Panc1 (cell line): ENCODE measurements at regions not wholly inside any gene's neighbourhood (a gene's known extent, or its start where the extent isn't known, plus 50 kb on each side); places are given as distances from the start of the nearest gene placed in this dataset.

Source experiments
- POLR2AphosphoS5 ChIP-seq: IDR thresholded peaks from 2 replicates; pipeline ENCODE4 v1.6.1; 2012; ENCODE audit warnings: mild to moderate bottlenecking, low read depth, low read length, moderate library complexity
- REST ChIP-seq, 2 experiments: IDR thresholded peaks; 2 replicates each; pipeline ENCODE4 v1.6.1; 2011 to 2012; ENCODE audit warnings: low read depth in 2 of 2, control low read depth in 1 of 2, low read length in 1 of 2, mild to moderate bottlenecking in 1 of 2, moderate library complexity in 1 of 2; ENCODE audit not compliant: insufficient read depth in 1 of 2
- SIN3A ChIP-seq: IDR thresholded peaks from 2 replicates; pipeline ENCODE4 v1.6.1; 2012; ENCODE audit warnings: low read depth, mild to moderate bottlenecking, low read length, moderate library complexity, borderline replicate concordance; ENCODE audit not compliant: insufficient read depth
- TCF7L2 ChIP-seq: IDR thresholded peaks from 2 replicates; pipeline ENCODE4 v1.6.1; 2011; ENCODE audit warnings: mild to moderate bottlenecking, low read depth, low read length, inconsistent platforms
- TF ChIP-seq, protein P1 (sequence below): fragments of 450-650 bp; IDR thresholded peaks from 2 replicates; pipeline ENCODE4 v1.5.1; 2017; ENCODE audit warnings: mild to moderate bottlenecking

DNA sequence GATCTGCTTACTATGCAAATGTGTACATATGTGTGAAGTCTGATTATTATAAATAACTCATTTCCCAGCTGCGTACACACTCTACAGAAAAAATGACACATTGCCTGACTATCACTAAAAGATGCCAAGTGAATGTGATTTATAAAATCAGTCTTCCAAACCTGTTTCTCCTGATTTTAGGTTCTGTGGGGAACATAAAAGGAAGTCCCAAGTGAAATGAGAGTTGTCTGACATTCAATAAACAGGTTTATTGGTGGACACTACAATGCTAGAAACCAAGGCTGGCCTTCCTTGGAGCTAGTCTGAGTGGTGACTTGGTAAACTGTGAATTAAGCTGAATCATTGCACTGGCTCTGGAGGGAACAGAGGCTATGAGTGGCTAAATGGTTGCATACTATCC, 287.9 kb upstream of the ESRRG start:
- TF ChIP-seq, protein P1, sequence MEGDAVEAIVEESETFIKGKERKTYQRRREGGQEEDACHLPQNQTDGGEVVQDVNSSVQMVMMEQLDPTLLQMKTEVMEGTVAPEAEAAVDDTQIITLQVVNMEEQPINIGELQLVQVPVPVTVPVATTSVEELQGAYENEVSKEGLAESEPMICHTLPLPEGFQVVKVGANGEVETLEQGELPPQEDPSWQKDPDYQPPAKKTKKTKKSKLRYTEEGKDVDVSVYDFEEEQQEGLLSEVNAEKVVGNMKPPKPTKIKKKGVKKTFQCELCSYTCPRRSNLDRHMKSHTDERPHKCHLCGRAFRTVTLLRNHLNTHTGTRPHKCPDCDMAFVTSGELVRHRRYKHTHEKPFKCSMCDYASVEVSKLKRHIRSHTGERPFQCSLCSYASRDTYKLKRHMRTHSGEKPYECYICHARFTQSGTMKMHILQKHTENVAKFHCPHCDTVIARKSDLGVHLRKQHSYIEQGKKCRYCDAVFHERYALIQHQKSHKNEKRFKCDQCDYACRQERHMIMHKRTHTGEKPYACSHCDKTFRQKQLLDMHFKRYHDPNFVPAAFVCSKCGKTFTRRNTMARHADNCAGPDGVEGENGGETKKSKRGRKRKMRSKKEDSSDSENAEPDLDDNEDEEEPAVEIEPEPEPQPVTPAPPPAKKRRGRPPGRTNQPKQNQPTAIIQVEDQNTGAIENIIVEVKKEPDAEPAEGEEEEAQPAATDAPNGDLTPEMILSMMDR, result no peak
- no peak for TF ChIP-seq SIN3A
- TF ChIP-seq REST (IDR thresholded peaks at IDR 0.05; ENCODE audit: insufficient read depth in 1 of 2, low read depth in 2 of 2, low read length in 1 of 2), result no peak
- TF ChIP-seq POLR2AphosphoS5, result no peak
- no peak for TF ChIP-seq TCF7L2
